HepG2 (cell line): ENCODE measurements at regions not wholly inside any gene's neighbourhood (a gene's known extent, or its start where the extent isn't known, plus 50 kb on each side); places are given as distances from the start of the nearest gene placed in this dataset.
A peak's percentile ranks its signal among the peaks of the same experiment; 100 is the strongest.

Experiments used
- ATAC-seq: fragments of 200-7000 bp; cut with Tn5 transposase; 3 replicates; pipeline ENCODE4 v1.9.1; 2020; ENCODE audit warnings: mild to moderate bottlenecking, moderate library complexity
- BruUV-seq: library from RNA; stranded (reverse); fragments of 400-500 nt; replicated peaks from 2 replicates; lab custom pipeline; 2021; lab: Mats Ljungman, UMichigan
- CTCF ChIA-PET: fragments of 300-600 bp; formaldehyde crosslinking; extraction: SDS; loops from one replicate; lab custom pipeline; 2021; ENCODE audit warnings: low total read pairs, inconsistent platforms, low intra/inter-chr PET ratio; lab: Yijun Ruan, JAX
- POLR2A ChIA-PET: fragments of 350-600 bp; sonication (Branson Sonifier 250); formaldehyde crosslinking; loops from one replicate; lab custom pipeline; 2020; ENCODE audit warnings: antibody characterized with exemption, inconsistent platforms; lab: Yijun Ruan, JAX
- DNase-seq: peaks from one replicate; pipeline ENCODE4 v3.0.0-alpha.2; 2015; ENCODE audit warnings: low spot score
- FAIRE-seq: peaks from 3 replicates; lab custom pipeline; 2011; peaks lifted over from hg19 to GRCh38; lab: Jason Lieb, UNC
- H2AFZ ChIP-seq: one replicate; pipeline ENCODE4 v1.6.1; 2011; ENCODE audit warnings: low read length, inconsistent platforms
- H3K27ac ChIP-seq: fragments of 300-600 bp; 3 replicates; pipeline ENCODE4 v1.8.0; 2011; ENCODE audit warnings: mixed run types, mild to moderate bottlenecking, mixed read lengths, low read length, inconsistent platforms; ENCODE audit not compliant: insufficient read depth; ENCODE audit errors: extremely low read length
- H3K27me3 ChIP-seq, 2 experiments: fragments of 200-600 bp in 1 of 2; 2 replicates in 1 of 2; 3 replicates in 1 of 2; pipeline versions ENCODE4 v1.6.0 to v1.8.0; 2011; ENCODE audit warnings: low read length in 2 of 2, mild to moderate bottlenecking in 2 of 2, moderate library complexity in 2 of 2, inconsistent platforms in 1 of 2; ENCODE audit not compliant: insufficient read depth in 2 of 2, control insufficient read depth in 1 of 2
- H3K36me3 ChIP-seq, 2 experiments: fragments of 200-600 bp in 1 of 2; replicated peaks in 1 of 2; 2 replicates in 1 of 2; 3 replicates in 1 of 2; pipeline versions ENCODE4 v1.5.1 to v1.8.0; 2011; ENCODE audit warnings: low read length in 2 of 2, inconsistent platforms in 1 of 2; ENCODE audit not compliant: insufficient read depth in 2 of 2, control insufficient read depth in 1 of 2
- H3K4me1 ChIP-seq: 2 replicates; pipeline ENCODE4 v1.5.1; 2012; ENCODE audit warnings: low read length, inconsistent platforms; ENCODE audit not compliant: insufficient read depth
- H3K4me2 ChIP-seq: 2 replicates; pipeline ENCODE4 v1.6.0; 2011; ENCODE audit warnings: low read depth, low read length, inconsistent platforms
- H3K4me3 ChIP-seq, 3 experiments: fragments of 200-600 bp in 1 of 3; sonication (generic), shearing (Covaris generic) in 1 of 3; replicated peaks in 1 of 3; 2 replicates each; pipeline ENCODE4 v1.5.1; 2011 to 2016; ENCODE audit warnings: low read length in 3 of 3, inconsistent platforms in 2 of 3, low read depth in 2 of 3, mild to moderate bottlenecking in 2 of 3, control low read depth in 1 of 3, mixed read lengths in 1 of 3; ENCODE audit not compliant: insufficient read depth in 1 of 3
- H3K79me2 ChIP-seq: one replicate; pipeline ENCODE4 v1.6.1; 2011; ENCODE audit warnings: low read length, inconsistent platforms; ENCODE audit not compliant: insufficient read depth
- H3K9ac ChIP-seq: 2 replicates; pipeline ENCODE4 v1.6.0; 2011; ENCODE audit warnings: mild to moderate bottlenecking, low read depth, low read length, inconsistent platforms; ENCODE audit not compliant: insufficient read depth
- H3K9me3 ChIP-seq: 2 replicates; pipeline ENCODE4 v1.5.1; 2012; ENCODE audit warnings: mild to moderate bottlenecking, low read length
- H4K20me1 ChIP-seq: 2 replicates; pipeline ENCODE4 v1.6.0; 2011; ENCODE audit warnings: inconsistent platforms, mild to moderate bottlenecking, low read length, moderate library complexity; ENCODE audit not compliant: insufficient read depth
- DMAP1 ChIP-seq: IDR thresholded peaks from 2 replicates; pipeline ENCODE4 v1.6.1; 2016
- HNRNPH1 ChIP-seq: fragments of 200-400 bp; formaldehyde crosslinking; optimal IDR thresholded peaks from 2 replicates; pipeline ENCODE3; 2017; ENCODE audit warnings: mild to moderate bottlenecking, low read depth, low read length
- MAFF ChIP-seq: IDR thresholded peaks from 2 replicates; pipeline ENCODE4 v1.6.1; 2011; ENCODE audit warnings: low read depth, low read length, improper control_type of control experiment
- MAFK ChIP-seq, 2 experiments: IDR thresholded peaks in 1 of 2; conservative IDR thresholded peaks in 1 of 2; 2 replicates each; pipeline ENCODE4 v1.6.1; 2011; ENCODE audit warnings: improper control_type of control experiment in 2 of 2, low read length in 2 of 2
- NONO ChIP-seq, 2 experiments: fragments of 450-650 bp in 1 of 2; sonication (generic) in 1 of 2; formaldehyde crosslinking in 1 of 2; IDR thresholded peaks in 1 of 2; conservative IDR thresholded peaks in 1 of 2; 2 replicates each; pipeline versions ENCODE4 v1.6.1 to v1.8.0; 2017 to 2022; ENCODE audit warnings: mild to moderate bottlenecking in 1 of 2, missing genetic modification reagents in 1 of 2, moderate library complexity in 1 of 2
- RAD21 ChIP-seq: fragments of 450-650 bp; formaldehyde crosslinking; IDR thresholded peaks from 2 replicates; pipeline ENCODE4 v1.5.0; 2020; ENCODE audit warnings: mild to moderate bottlenecking
- SIX1 ChIP-seq: sonication (generic); formaldehyde crosslinking; IDR thresholded peaks from 2 replicates; pipeline ENCODE4 v1.4.0; 2020; ENCODE audit warnings: missing genetic modification reagents, borderline replicate concordance
- ZBTB44 ChIP-seq: sonication (generic); formaldehyde crosslinking; IDR thresholded peaks from 2 replicates; pipeline ENCODE4 v1.4.0; 2020; ENCODE audit warnings: missing genetic modification reagents
- ZNF34 ChIP-seq: sonication (generic); formaldehyde crosslinking; IDR thresholded peaks from 2 replicates; pipeline ENCODE4 v1.4.0; 2020; ENCODE audit warnings: mild to moderate bottlenecking, missing genetic modification reagents, borderline replicate concordance
- ZNF468 ChIP-seq: sonication (generic); formaldehyde crosslinking; IDR thresholded peaks from 2 replicates; pipeline ENCODE4 v1.8.0; 2022; ENCODE audit warnings: mild to moderate bottlenecking, moderate library complexity, missing genetic modification reagents
- ZNF614 ChIP-seq: IDR thresholded peaks from 2 replicates; pipeline ENCODE4 v1.6.1; 2018; ENCODE audit warnings: missing biosample characterization, missing genetic modification reagents, inconsistent platforms, borderline replicate concordance
- ZNF788 ChIP-seq: sonication (generic); formaldehyde crosslinking; IDR thresholded peaks from 2 replicates; pipeline ENCODE4 v1.5.0; 2020; ENCODE audit warnings: mild to moderate bottlenecking, missing genetic modification reagents, borderline replicate concordance
- WGBS: methylation state at CpG from one replicate; pipeline ENCODE4 v1.1.6; 2017; ENCODE audit warnings: low lambda C conversion rate; 5-methylcytosine and 5-hydroxymethylcytosine counted together
- in situ Hi-C: cut with HindIII; loops from 2 replicates; pipeline ENCODE4 v1.10.0; 2017; ENCODE audit warnings: low pct_unique_long_range_greater_than_20kb; ENCODE audit not compliant: extremely low pct_ligation_motif_present
- intact Hi-C: fragments of 100-400 bp; cut with micrococcal nuclease; formaldehyde crosslinking; loops from one replicate; pipeline ENCODE4 v1.10.0; 2022; ENCODE audit not compliant: unreplicated experiment
- TF ChIP-seq, protein P1 (sequence below): sonication (generic); formaldehyde crosslinking; IDR thresholded peaks from 2 replicates; pipeline ENCODE4 v1.5.0; 2020; ENCODE audit warnings: missing genetic modification reagents

- Histone ChIP-seq H3K36me3 (no peaks in the 10 kb centered on the region), H3K4me1 (no peaks in the 10 kb centered on the region), H4K20me1 (no peaks in the 10 kb centered on the region), H3K27ac (no peak overlapping the region), H3K79me2 (no peaks in the 10 kb centered on the region), H3K9ac (no peak overlapping the region), H3K4me3 (no peak overlapping the region), H3K27me3 (no peaks in the 10 kb centered on the region; a peak in 2 of 5 replicates), H2AFZ (no peak overlapping the region), H3K9me3 (no peaks in the 10 kb centered on the region), H3K4me2 (no peak overlapping the region)
- no peak for DNase-seq
- no peak for TF ChIP-seq RAD21
- TF ChIP-seq ZNF614 (CRISPR knock-in tag), result no peak
- no peak for TF ChIP-seq ZNF788
- TF ChIP-seq ZNF468 (CRISPR knock-in tag), result no peak
- no peak for TF ChIP-seq HNRNPH1
- TF ChIP-seq ZNF34 (CRISPR knock-in tag), result no peak
- no peak for TF ChIP-seq DMAP1 (CRISPR knock-in tag)
- TF ChIP-seq ZBTB44 (CRISPR knock-in tag), result no peak
- TF ChIP-seq SIX1, result no peak
- TF ChIP-seq MAFK (conservative IDR thresholded peaks at IDR 0.05 in 1 of 2, IDR thresholded peaks at IDR 0.05 in 1 of 2; ENCODE audit: low read length in 2 of 2), result peak; percentile 47 to 82; a peak in 3 of 4 replicates
- TF ChIP-seq MAFF, result peak; percentile 73
- no peak for TF ChIP-seq NONO (IDR thresholded peaks at IDR 0.05)
- TF ChIP-seq NONO (CRISPR knock-in tag; conservative IDR thresholded peaks at IDR 0.05), result no peak
- TF ChIP-seq, protein P1, sequence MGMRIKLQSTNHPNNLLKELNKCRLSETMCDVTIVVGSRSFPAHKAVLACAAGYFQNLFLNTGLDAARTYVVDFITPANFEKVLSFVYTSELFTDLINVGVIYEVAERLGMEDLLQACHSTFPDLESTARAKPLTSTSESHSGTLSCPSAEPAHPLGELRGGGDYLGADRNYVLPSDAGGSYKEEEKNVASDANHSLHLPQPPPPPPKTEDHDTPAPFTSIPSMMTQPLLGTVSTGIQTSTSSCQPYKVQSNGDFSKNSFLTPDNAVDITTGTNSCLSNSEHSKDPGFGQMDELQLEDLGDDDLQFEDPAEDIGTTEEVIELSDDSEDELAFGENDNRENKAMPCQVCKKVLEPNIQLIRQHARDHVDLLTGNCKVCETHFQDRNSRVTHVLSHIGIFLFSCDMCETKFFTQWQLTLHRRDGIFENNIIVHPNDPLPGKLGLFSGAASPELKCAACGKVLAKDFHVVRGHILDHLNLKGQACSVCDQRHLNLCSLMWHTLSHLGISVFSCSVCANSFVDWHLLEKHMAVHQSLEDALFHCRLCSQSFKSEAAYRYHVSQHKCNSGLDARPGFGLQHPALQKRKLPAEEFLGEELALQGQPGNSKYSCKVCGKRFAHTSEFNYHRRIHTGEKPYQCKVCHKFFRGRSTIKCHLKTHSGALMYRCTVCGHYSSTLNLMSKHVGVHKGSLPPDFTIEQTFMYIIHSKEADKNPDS, result no peak
- FAIRE-seq, result no peak
- ATAC-seq, result no peak
- in situ Hi-C loops (no loop called here), intact Hi-C loops (no loop called here)
- CTCF ChIA-PET, result no interaction called here
- POLR2A ChIA-PET, result no interaction called here
- BruUV-seq, result no TSS peak
- 19% methylated on average over 3 of the region's 4 CpGs for WGBS
Measured at GRCh38 chr4:89518259-89518658, 210.7 kb upstream of the GPRIN3 start.
